ENCODE measurements at regions not wholly inside any gene's neighbourhood (a gene's known extent, or its start where the extent isn't known, plus 50 kb on each side); places are given as distances from the start of the nearest gene placed in this dataset.

DNA sequence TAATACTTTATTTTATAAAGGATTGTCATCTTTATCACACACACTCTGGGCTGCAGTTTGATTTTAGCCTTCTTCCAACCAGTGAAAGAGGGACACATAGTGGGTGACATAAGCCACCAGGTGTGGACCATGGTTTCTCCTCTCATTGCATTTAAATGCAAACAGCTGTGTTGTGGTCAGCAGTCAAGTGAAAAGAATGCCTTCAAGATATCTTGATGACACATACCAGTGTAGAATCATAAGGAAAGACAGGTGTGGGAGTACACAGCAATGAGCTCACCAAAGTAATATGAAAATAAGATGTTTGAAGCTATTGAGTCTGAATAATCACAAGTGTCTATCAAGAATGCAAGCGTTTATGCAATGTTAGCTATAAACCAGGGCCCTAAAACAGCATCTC is 580.0 kb downstream of the XPNPEP1 start:
- TF ChIP-seq POLR2AphosphoS5 (IDR thresholded peaks at IDR 0.05): no peak
- TF ChIP-seq EP300 (IDR thresholded peaks at IDR 0.05): no peak
- TF ChIP-seq, protein P1, sequence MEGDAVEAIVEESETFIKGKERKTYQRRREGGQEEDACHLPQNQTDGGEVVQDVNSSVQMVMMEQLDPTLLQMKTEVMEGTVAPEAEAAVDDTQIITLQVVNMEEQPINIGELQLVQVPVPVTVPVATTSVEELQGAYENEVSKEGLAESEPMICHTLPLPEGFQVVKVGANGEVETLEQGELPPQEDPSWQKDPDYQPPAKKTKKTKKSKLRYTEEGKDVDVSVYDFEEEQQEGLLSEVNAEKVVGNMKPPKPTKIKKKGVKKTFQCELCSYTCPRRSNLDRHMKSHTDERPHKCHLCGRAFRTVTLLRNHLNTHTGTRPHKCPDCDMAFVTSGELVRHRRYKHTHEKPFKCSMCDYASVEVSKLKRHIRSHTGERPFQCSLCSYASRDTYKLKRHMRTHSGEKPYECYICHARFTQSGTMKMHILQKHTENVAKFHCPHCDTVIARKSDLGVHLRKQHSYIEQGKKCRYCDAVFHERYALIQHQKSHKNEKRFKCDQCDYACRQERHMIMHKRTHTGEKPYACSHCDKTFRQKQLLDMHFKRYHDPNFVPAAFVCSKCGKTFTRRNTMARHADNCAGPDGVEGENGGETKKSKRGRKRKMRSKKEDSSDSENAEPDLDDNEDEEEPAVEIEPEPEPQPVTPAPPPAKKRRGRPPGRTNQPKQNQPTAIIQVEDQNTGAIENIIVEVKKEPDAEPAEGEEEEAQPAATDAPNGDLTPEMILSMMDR (IDR thresholded peaks at IDR 0.05): no peak
- no peak for TF ChIP-seq POLR2A (IDR thresholded peaks at IDR 0.05)

Measured in upper lobe of left lung (tissue), 4 donors.